Parathyroid adenoma (tissue), 2 donors: ENCODE measurements at regions not wholly inside any gene's neighbourhood (a gene's known extent, or its start where the extent isn't known, plus 50 kb on each side); places are given as distances from the start of the nearest gene placed in this dataset.

Source experiments
- H2AFZ ChIP-seq: fragments of 300-600 bp; sonication (generic); one replicate; pipeline ENCODE4 v1.7.0; 2017; ENCODE audit warnings: antibody characterized with exemption, mild to moderate bottlenecking
- H3K27ac ChIP-seq: fragments of 300-600 bp; sonication (generic); one replicate; pipeline ENCODE4 v1.7.0; 2017
- H3K27me3 ChIP-seq: fragments of 300-600 bp; sonication (generic); one replicate; pipeline ENCODE4 v1.7.0; 2017; ENCODE audit warnings: low read length; ENCODE audit not compliant: control insufficient read depth, insufficient read depth
- H3K36me3 ChIP-seq: fragments of 300-600 bp; sonication (generic); one replicate; pipeline ENCODE4 v1.7.0; 2017; ENCODE audit warnings: low read length; ENCODE audit not compliant: control insufficient read depth, insufficient read depth
- H3K4me1 ChIP-seq: fragments of 300-600 bp; sonication (generic); one replicate; pipeline ENCODE4 v1.7.0; 2017; ENCODE audit warnings: control low read depth
- H3K4me2 ChIP-seq: fragments of 300-600 bp; sonication (generic); one replicate; pipeline ENCODE4 v1.7.0; 2017; ENCODE audit warnings: low read length
- H3K4me3 ChIP-seq: fragments of 300-600 bp; sonication (generic); one replicate; pipeline ENCODE4 v1.7.0; 2017; ENCODE audit warnings: low read depth, low read length
- H3K79me2 ChIP-seq: fragments of 300-600 bp; sonication (generic); one replicate; pipeline ENCODE4 v1.7.0; 2017; ENCODE audit warnings: control low read depth
- H3K9ac ChIP-seq: fragments of 300-600 bp; sonication (generic); one replicate; pipeline ENCODE4 v1.7.0; 2017; ENCODE audit warnings: mild to moderate bottlenecking
- H3K9me3 ChIP-seq: fragments of 300-600 bp; sonication (generic); one replicate; pipeline ENCODE4 v1.7.0; 2017; ENCODE audit warnings: low read length; ENCODE audit not compliant: control insufficient read depth
- CTCF ChIP-seq: fragments of 300-600 bp; sonication (generic); IDR thresholded peaks from one replicate; pipeline ENCODE4 v1.7.0; 2017; ENCODE audit warnings: antibody characterized with exemption, mild to moderate bottlenecking
- donor health status: primary hyperparathyroidism.

- no peaks in the 10 kb centered on the region for H3K9me3 ChIP-seq
- no peak overlapping the region for H3K4me3 ChIP-seq
- no peaks in the 10 kb centered on the region for H3K4me1 ChIP-seq
- no peak overlapping the region for H3K27ac ChIP-seq
- H3K9ac ChIP-seq, result no peak overlapping the region
- no peaks in the 10 kb centered on the region for H3K79me2 ChIP-seq
- no peak for TF ChIP-seq CTCF
- H3K27me3 ChIP-seq, result no peaks in the 10 kb centered on the region
- no peak overlapping the region for H2AFZ ChIP-seq
- no peaks in the 10 kb centered on the region for H3K36me3 ChIP-seq
- no peak overlapping the region for H3K4me2 ChIP-seq
Measured at GRCh38 chr2:126973745-126974144, 75.1 kb downstream of the TEX51 start.

DNA sequence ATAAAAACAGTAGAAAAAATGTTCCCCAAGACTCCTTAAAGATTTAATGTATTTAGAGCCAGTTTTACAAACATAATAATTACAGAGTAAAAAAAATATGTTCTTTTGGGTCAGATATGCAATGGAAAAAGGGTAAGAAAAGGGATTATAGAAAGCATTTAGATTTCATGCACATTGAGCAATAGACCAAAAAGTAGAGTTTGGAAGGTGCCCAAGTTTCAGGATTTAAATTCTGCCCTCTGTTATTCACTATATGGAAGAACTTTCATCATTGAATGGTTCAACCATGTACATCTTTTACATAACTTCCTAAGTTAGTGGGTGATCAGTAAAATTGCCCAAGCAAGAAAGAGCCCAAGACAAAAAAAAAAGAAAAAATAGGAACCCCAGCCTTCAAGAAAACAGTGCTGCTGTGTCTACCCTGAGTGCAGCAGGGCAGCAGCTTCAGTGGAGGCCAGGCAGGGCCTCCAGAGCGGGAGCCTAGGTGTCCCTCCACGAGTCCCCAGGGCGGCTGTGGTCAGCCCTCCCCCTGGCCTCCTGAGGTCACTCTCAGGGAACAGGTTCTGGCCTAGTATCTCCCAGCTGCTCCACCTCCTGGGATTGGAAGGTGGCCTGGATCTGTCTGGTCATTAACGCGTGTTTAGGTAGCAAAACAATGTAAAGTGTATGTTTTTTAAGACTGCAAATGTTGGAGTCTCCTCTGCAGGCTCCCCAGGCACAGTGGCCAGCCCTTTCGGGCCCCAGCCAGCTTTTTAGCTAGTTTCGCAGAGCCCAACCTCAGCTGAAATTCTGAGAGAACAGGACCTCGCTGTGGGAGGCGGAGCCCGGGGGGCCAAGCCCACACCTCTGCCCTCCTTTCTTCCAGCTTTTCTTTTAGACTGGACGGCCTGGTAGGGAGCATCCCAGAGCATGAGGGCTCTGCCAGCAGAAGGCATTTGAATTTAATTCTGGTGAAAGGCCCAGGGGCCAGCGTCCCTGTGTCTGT, 77.3 kb downstream of the TEX51 start:
- Histone ChIP-seq H3K36me3 (no peaks in the 10 kb centered on the region), H3K9me3 (no peaks in the 10 kb centered on the region), H3K79me2 (no peaks in the 10 kb centered on the region), H3K27me3 (no peaks in the 10 kb centered on the region), H3K4me3 (no peak overlapping the region), H3K4me1 (no peaks in the 10 kb centered on the region), H3K4me2 (no peak overlapping the region), H3K9ac (no peak overlapping the region), H2AFZ (no peak overlapping the region), H3K27ac (no peak overlapping the region)
- TF ChIP-seq CTCF, result no peak

GRCh38 chr2:126976721-126977328, 78.1 kb downstream of the TEX51 start:
- no peak overlapping the region for H3K4me3 ChIP-seq
- no peak overlapping the region for H3K9ac ChIP-seq
- H3K79me2 ChIP-seq, result no peaks in the 10 kb centered on the region

DNA sequence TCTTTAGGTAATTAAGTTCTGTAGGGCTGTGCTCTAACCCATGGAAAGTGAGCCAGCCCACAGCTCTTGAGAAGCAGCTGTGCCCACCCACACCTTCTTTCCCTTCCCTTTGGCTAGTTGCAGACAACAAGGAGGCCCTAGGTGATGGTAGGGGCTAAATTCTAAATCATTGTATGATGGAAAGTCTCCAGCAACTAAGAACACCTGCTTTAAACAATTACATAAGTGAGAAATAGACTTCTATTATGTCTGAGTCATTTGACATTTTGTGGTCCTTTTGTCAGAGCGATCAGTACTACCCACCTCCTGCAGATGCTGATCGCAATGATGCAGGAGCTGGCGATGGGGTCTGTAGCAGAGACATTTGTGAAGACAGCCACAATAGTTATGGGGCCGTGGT, 79.6 kb downstream of the TEX51 start:
- Histone ChIP-seq H3K27ac (no peak overlapping the region), H3K4me3 (no peak overlapping the region), H3K9ac (no peak overlapping the region), H3K79me2 (no peaks in the 10 kb centered on the region), H3K4me1 (no peaks in the 10 kb centered on the region), H3K4me2 (no peak overlapping the region), H3K36me3 (no peaks in the 10 kb centered on the region), H2AFZ (no peak overlapping the region), H3K27me3 (no peaks in the 10 kb centered on the region), H3K9me3 (no peaks in the 10 kb centered on the region)
- TF ChIP-seq CTCF, result no peak

More at GRCh38 chr2:126976721-126977328, 78.1 kb downstream of the TEX51 start:
- Histone ChIP-seq H3K4me1 (no peaks in the 10 kb centered on the region), H3K36me3 (no peaks in the 10 kb centered on the region), H3K9me3 (no peaks in the 10 kb centered on the region), H3K27ac (no peak overlapping the region), H3K27me3 (no peaks in the 10 kb centered on the region), H2AFZ (no peak overlapping the region), H3K4me2 (no peak overlapping the region)
- no peak for TF ChIP-seq CTCF
